Endothelial cell of umbilical vein (primary cell): ENCODE measurements at regions not wholly inside any gene's neighbourhood (a gene's known extent, or its start where the extent isn't known, plus 50 kb on each side); places are given as distances from the start of the nearest gene placed in this dataset.
A peak's percentile ranks its signal among the peaks of the same experiment; 100 is the strongest.

Experiments used
- BruUV-seq: library from RNA; stranded (reverse); fragments of 400-500 nt; replicated peaks from 2 replicates; lab custom pipeline; 2021; lab: Mats Ljungman, UMichigan
- CTCF ChIA-PET: fragments of 300-600, 350-600 bp; sonication (Branson Sonifier 250); formaldehyde crosslinking; loops from one replicate; lab custom pipeline; 2021; ENCODE audit warnings: antibody characterized with exemption, inconsistent platforms; lab: Charles Lee
- POLR2A ChIA-PET: fragments of 300-600, 350-600 bp; sonication (Branson Sonifier 250); formaldehyde crosslinking; loops from one replicate; lab custom pipeline; 2021; ENCODE audit warnings: antibody characterized with exemption, inconsistent platforms; lab: Charles Lee
- DNase-seq: peaks from one replicate; pipeline ENCODE4 v3.0.0-alpha.2; 2011; ENCODE audit warnings: low read depth, low spot score
- FAIRE-seq: peaks from 2 replicates; lab custom pipeline; 2011; peaks lifted over from hg19 to GRCh38; lab: Jason Lieb, UNC
- H2AFZ ChIP-seq: 2 replicates; pipeline ENCODE4 v1.6.0; 2012; ENCODE audit warnings: low read depth, low read length, control low read depth, inconsistent platforms
- H3K27ac ChIP-seq: 2 replicates; pipeline ENCODE4 v1.5.1; 2011; ENCODE audit warnings: low read depth, mild to moderate bottlenecking, control low read depth, low read length, moderate library complexity; ENCODE audit not compliant: insufficient read depth
- H3K27me3 ChIP-seq, 2 experiments: 2 replicates each; pipeline versions ENCODE4 v1.6.0 to v1.6.1; 2011; ENCODE audit warnings: low read length in 2 of 2, mixed read lengths in 1 of 2; ENCODE audit not compliant: control insufficient read depth in 2 of 2, insufficient read depth in 2 of 2
- H3K36me3 ChIP-seq, 2 experiments: 2 replicates in 1 of 2; 3 replicates in 1 of 2; pipeline ENCODE4 v1.5.1; 2011; ENCODE audit warnings: low read length in 2 of 2, mild to moderate bottlenecking in 1 of 2, moderate library complexity in 1 of 2; ENCODE audit not compliant: control insufficient read depth in 2 of 2, insufficient read depth in 2 of 2; ENCODE audit errors: extremely low read depth in 1 of 2
- H3K4me1 ChIP-seq: 3 replicates; pipeline ENCODE4 v1.5.1; 2011; ENCODE audit warnings: mild to moderate bottlenecking, low read length; ENCODE audit not compliant: control insufficient read depth, insufficient read depth; ENCODE audit errors: extremely low read depth
- H3K4me2 ChIP-seq: 2 replicates; pipeline ENCODE4 v1.6.1; 2011; ENCODE audit warnings: low read length, control low read depth, mixed read lengths; ENCODE audit not compliant: insufficient read depth
- H3K4me3 ChIP-seq, 3 experiments: fragments of 200-600 bp in 1 of 3; sonication (generic), shearing (Covaris generic) in 1 of 3; replicated peaks in 1 of 3; 2 replicates each; pipeline ENCODE4 v1.5.1; 2011 to 2016; ENCODE audit warnings: control low read depth in 3 of 3, low read length in 3 of 3, mild to moderate bottlenecking in 2 of 3, inconsistent platforms in 1 of 3, low read depth in 1 of 3, moderate library complexity in 1 of 3; ENCODE audit not compliant: insufficient read depth in 1 of 3
- H3K79me2 ChIP-seq: 2 replicates; pipeline ENCODE4 v1.6.0; 2012; ENCODE audit warnings: low read length, inconsistent platforms; ENCODE audit not compliant: control insufficient read depth, insufficient read depth
- H3K9ac ChIP-seq: replicated peaks from 2 replicates; pipeline ENCODE3; 2011; ENCODE audit warnings: low read length, control low read depth; ENCODE audit not compliant: insufficient read depth; ENCODE audit errors: extremely low read depth
- H3K9me1 ChIP-seq: replicated peaks from 3 replicates; pipeline ENCODE4 v1.6.0; 2011; ENCODE audit warnings: mild to moderate bottlenecking, low read length; ENCODE audit not compliant: control insufficient read depth, insufficient read depth; ENCODE audit errors: extremely low read depth
- H3K9me3 ChIP-seq: replicated peaks from 2 replicates; pipeline ENCODE4 v1.5.1; 2012; ENCODE audit warnings: low read length, inconsistent platforms; ENCODE audit not compliant: control insufficient read depth, insufficient read depth
- H4K20me1 ChIP-seq: replicated peaks from 2 replicates; pipeline ENCODE3; 2011; ENCODE audit warnings: mild to moderate bottlenecking, low read length; ENCODE audit not compliant: control insufficient read depth, insufficient read depth; ENCODE audit errors: extremely low read depth
- EZH2 ChIP-seq: IDR thresholded peaks from 2 replicates; pipeline ENCODE4 v1.6.1; 2012; ENCODE audit warnings: borderline replicate concordance, low read depth, mild to moderate bottlenecking, moderate library complexity, low read length, inconsistent platforms; ENCODE audit not compliant: severe bottlenecking
- FOS ChIP-seq: IDR thresholded peaks from 2 replicates; pipeline ENCODE4 v1.6.1; 2011; ENCODE audit warnings: mild to moderate bottlenecking, low read length, moderate library complexity, borderline replicate concordance; ENCODE audit not compliant: insufficient read depth
- GATA2 ChIP-seq: IDR thresholded peaks from 2 replicates; pipeline ENCODE4 v1.7.0; 2011; ENCODE audit warnings: low read depth, mild to moderate bottlenecking, moderate library complexity, mixed read lengths, low read length; ENCODE audit not compliant: insufficient read length, insufficient read depth
- JUN ChIP-seq: IDR thresholded peaks from 2 replicates; pipeline ENCODE4 v1.6.1; 2011; ENCODE audit warnings: borderline replicate concordance, low read depth; ENCODE audit not compliant: insufficient read length, insufficient read depth
- MYC ChIP-seq: IDR thresholded peaks from one replicate; pipeline ENCODE4 v1.6.1; 2011; ENCODE audit warnings: mild to moderate bottlenecking, low read depth, low read length
- POLR2A ChIP-seq: IDR thresholded peaks from 2 replicates; pipeline ENCODE4 v1.6.1; 2012; ENCODE audit warnings: low read depth, mild to moderate bottlenecking, control low read depth, low read length
- POLR2AphosphoS5 ChIP-seq: IDR thresholded peaks from 2 replicates; pipeline ENCODE4 v1.6.1; 2012; ENCODE audit warnings: low read depth, mild to moderate bottlenecking, control low read depth, low read length, moderate library complexity; ENCODE audit not compliant: insufficient read depth
- dilution Hi-C: fragments of 300-500 bp; cut with MboI; formaldehyde crosslinking; loops from one replicate; pipeline ENCODE4 v1.15.0; 2019; ENCODE audit warnings: low sequenced_read_pairs; ENCODE audit not compliant: extremely low pct_ligation_motif_present
- intact Hi-C: fragments of 100-400 bp; cut with micrococcal nuclease; formaldehyde crosslinking; loops from one replicate; pipeline ENCODE4 v1.10.0; 2022
- TF ChIP-seq, protein P1 (sequence below): IDR thresholded peaks from 2 replicates; pipeline ENCODE4 v1.6.1; 2011; ENCODE audit not compliant: insufficient read depth, insufficient read length
- TF ChIP-seq, protein P2 (sequence below), 2 donors: IDR thresholded peaks; 1 replicate in 1 of 2; 2 replicates in 1 of 2; pipeline ENCODE4 v1.5.1; 2011; ENCODE audit warnings: low read length in 2 of 2, mild to moderate bottlenecking in 2 of 2, moderate library complexity in 2 of 2, control low read depth in 1 of 2, inconsistent platforms in 1 of 2, low read depth in 1 of 2; ENCODE audit not compliant: insufficient read depth in 1 of 2; ENCODE audit errors: extremely low read depth in 1 of 2

DNA sequence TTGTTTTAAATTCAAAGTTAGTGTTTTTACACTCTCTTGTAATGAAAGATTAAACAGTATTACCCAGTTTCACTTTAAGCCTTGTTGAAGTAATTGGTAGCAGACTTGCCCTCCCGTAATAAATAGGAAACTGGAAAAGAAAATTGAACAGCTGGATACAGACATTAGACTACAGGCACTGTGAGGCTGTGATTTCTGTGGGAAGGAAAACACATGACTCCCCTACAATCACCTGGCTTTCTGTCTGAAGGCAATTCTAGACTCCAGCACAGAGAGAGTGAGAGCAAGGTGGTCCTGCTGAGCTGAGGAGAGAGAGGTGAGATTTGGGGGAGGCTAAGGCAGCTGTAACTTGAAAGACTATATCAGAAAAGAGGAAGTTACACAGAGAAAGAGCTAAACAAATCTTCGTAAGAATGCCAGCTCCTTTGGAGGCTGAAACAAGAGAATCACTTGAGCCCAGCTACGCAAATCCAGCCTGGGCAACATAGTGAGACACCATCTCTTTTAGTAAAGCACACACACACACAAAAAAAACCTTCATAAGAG, 57.8 kb upstream of the CDYL2 start:
- Histone ChIP-seq H3K4me2 (no peak overlapping the region), H3K36me3 (no peaks in the 10 kb centered on the region), H3K9me1 (no peaks in the 10 kb centered on the region), H3K9me3 (no peaks in the 10 kb centered on the region), H4K20me1 (no peaks in the 10 kb centered on the region), H3K79me2 (no peaks in the 10 kb centered on the region), H3K4me3 (no peak overlapping the region), H3K9ac (no peak overlapping the region), H3K27ac (no peak overlapping the region), H3K4me1 (no peaks in the 10 kb centered on the region), H3K27me3 (peaks cover 0 to 6% of the 10 kb centered on the region in 2 experiments), H2AFZ (peak overlapping the region; percentile 48)
- no TSS peak for BruUV-seq
- DNase-seq (no peak), FAIRE-seq (no peak)
- POLR2A ChIA-PET, result no interaction called here
- intact Hi-C loops, result no loop called here
- dilution Hi-C loops, result no loop called here
- CTCF ChIA-PET, result interaction anchor here (0.7 to 1.9 kb wide), 4 partner anchors 11 to 336 kb away, joined by 3 to 9 read pairs (median 4); no protein-coding TSS in a partner anchor
- TF ChIP-seq, protein P1, sequence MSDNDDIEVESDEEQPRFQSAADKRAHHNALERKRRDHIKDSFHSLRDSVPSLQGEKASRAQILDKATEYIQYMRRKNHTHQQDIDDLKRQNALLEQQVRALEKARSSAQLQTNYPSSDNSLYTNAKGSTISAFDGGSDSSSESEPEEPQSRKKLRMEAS, result no peak
- TF ChIP-seq MYC (no peak), POLR2A (no peak), JUN (no peak), EZH2 (no peak), GATA2 (no peak), FOS (no peak), POLR2AphosphoS5 (no peak)
- TF ChIP-seq, protein P2, sequence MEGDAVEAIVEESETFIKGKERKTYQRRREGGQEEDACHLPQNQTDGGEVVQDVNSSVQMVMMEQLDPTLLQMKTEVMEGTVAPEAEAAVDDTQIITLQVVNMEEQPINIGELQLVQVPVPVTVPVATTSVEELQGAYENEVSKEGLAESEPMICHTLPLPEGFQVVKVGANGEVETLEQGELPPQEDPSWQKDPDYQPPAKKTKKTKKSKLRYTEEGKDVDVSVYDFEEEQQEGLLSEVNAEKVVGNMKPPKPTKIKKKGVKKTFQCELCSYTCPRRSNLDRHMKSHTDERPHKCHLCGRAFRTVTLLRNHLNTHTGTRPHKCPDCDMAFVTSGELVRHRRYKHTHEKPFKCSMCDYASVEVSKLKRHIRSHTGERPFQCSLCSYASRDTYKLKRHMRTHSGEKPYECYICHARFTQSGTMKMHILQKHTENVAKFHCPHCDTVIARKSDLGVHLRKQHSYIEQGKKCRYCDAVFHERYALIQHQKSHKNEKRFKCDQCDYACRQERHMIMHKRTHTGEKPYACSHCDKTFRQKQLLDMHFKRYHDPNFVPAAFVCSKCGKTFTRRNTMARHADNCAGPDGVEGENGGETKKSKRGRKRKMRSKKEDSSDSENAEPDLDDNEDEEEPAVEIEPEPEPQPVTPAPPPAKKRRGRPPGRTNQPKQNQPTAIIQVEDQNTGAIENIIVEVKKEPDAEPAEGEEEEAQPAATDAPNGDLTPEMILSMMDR (IDR thresholded peaks at IDR 0.05; ENCODE audit: extremely low read depth in 1 of 2, insufficient read depth in 1 of 2, low read depth in 1 of 2, low read length in 2 of 2), result no peak
